ENCODE measurements at regions not wholly inside any gene's neighbourhood (a gene's known extent, or its start where the extent isn't known, plus 50 kb on each side); places are given as distances from the start of the nearest gene placed in this dataset.

DNA sequence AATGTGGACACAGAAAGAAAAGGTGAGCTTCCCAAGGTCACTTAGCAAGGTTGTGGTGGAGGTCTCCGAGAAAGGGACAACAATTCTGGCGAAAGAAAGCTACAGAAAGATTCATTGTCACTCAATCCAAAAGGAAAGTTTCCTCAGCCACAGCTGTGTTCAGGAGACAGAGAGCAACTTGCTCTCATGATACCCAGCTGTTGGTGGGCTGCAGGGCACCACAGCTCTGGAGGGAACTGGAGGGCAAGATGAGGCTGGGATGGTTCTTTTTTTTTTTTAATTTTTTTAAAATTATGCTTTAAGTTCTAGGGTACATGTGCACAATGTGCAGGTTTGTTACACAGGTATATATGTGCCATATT, 50.7 kb upstream of the VTCN1 start:
- no peak for TF ChIP-seq CTCF (IDR thresholded peaks at IDR 0.05)
- no peak for TF ChIP-seq POLR2A (IDR thresholded peaks at IDR 0.05)
- TF ChIP-seq POLR2AphosphoS5 (IDR thresholded peaks at IDR 0.05), result no peak

Measured in breast epithelium (tissue), 3 donors.